HEK293 (cell line): ENCODE measurements at regions not wholly inside any gene's neighbourhood (a gene's known extent, or its start where the extent isn't known, plus 50 kb on each side); places are given as distances from the start of the nearest gene placed in this dataset.

Experiments
- CTCF ChIA-PET: fragments of 350-600 bp; formaldehyde crosslinking; extraction: SDS; loops from one replicate; lab custom pipeline; 2021; ENCODE audit warnings: antibody characterized with exemption; lab: Yijun Ruan, JAX
- POLR2A ChIA-PET: fragments of 300-600 bp; formaldehyde crosslinking; extraction: SDS; loops from one replicate; lab custom pipeline; 2020; ENCODE audit warnings: antibody characterized with exemption, inconsistent platforms; lab: Yijun Ruan, JAX
- H3K27ac ChIP-seq: fragments of 200-500 bp; sonication (Bioruptor generic); 2 replicates; pipeline ENCODE4 v1.5.1; 2014; ENCODE audit warnings: low read depth, low read length, control low read depth, inconsistent platforms; ENCODE audit errors: extremely low read depth
- H3K36me3 ChIP-seq, 2 experiments: fragments of 200-500 bp in 1 of 2; sonication (Bioruptor generic) in 1 of 2; 1 replicate in 1 of 2; 2 replicates in 1 of 2; pipeline ENCODE4 v1.5.1; 2014 to 2017; ENCODE audit warnings: inconsistent platforms in 2 of 2, low read length in 2 of 2; ENCODE audit not compliant: control insufficient read depth in 2 of 2, insufficient read depth in 1 of 2
- H3K4me1 ChIP-seq: fragments of 200-500 bp; sonication (Bioruptor generic); 2 replicates; pipeline ENCODE4 v1.5.1; 2014; ENCODE audit warnings: mild to moderate bottlenecking, low read length, inconsistent platforms; ENCODE audit not compliant: control insufficient read depth, insufficient read depth
- H3K4me3 ChIP-seq: 2 replicates; pipeline ENCODE4 v1.5.1; 2011; ENCODE audit warnings: low read depth, mild to moderate bottlenecking, control low read depth, low read length, moderate library complexity
- H3K9me3 ChIP-seq: fragments of 200-500 bp; sonication (Bioruptor generic); 2 replicates; pipeline ENCODE4 v1.5.1; 2014; ENCODE audit warnings: low read depth, low read length, inconsistent platforms; ENCODE audit not compliant: control insufficient read depth, insufficient read depth
- BCL11A ChIP-seq: fragments of 450-650 bp; formaldehyde crosslinking; IDR thresholded peaks from 2 replicates; pipeline ENCODE4 v1.5.1; 2016; ENCODE audit warnings: low read depth, missing biosample characterization, missing genetic modification characterization
- SCRT2 ChIP-seq: fragments of 450-650 bp; formaldehyde crosslinking; IDR thresholded peaks from 2 replicates; pipeline ENCODE4 v1.5.1; 2016; ENCODE audit warnings: missing biosample characterization, missing genetic modification characterization
- YY2 ChIP-seq: fragments of 450-650 bp; formaldehyde crosslinking; IDR thresholded peaks from 2 replicates; pipeline ENCODE4 v1.5.1; 2016; ENCODE audit warnings: missing biosample characterization, missing genetic modification characterization
- ZBTB48 ChIP-seq: fragments of 450-650 bp; formaldehyde crosslinking; IDR thresholded peaks from 2 replicates; pipeline ENCODE4 v1.5.1; 2016; ENCODE audit warnings: missing biosample characterization, missing genetic modification characterization
- ZFP69B ChIP-seq: fragments of 450-650 bp; formaldehyde crosslinking; IDR thresholded peaks from 2 replicates; pipeline ENCODE4 v1.5.1; 2016; ENCODE audit warnings: missing biosample characterization, missing genetic modification characterization
- ZIC2 ChIP-seq: fragments of 450-650 bp; formaldehyde crosslinking; IDR thresholded peaks from 2 replicates; pipeline ENCODE4 v1.5.1; 2016; ENCODE audit warnings: missing biosample characterization, missing genetic modification characterization
- ZNF202 ChIP-seq: fragments of 450-650 bp; formaldehyde crosslinking; IDR thresholded peaks from 2 replicates; pipeline ENCODE4 v1.5.1; 2016; ENCODE audit warnings: missing biosample characterization, missing genetic modification characterization, borderline replicate concordance
- ZNF335 ChIP-seq: fragments of 450-650 bp; formaldehyde crosslinking; conservative IDR thresholded peaks from 2 replicates; pipeline ENCODE4 v1.5.1; 2016; ENCODE audit warnings: missing biosample characterization, missing genetic modification characterization
- ZSCAN30 ChIP-seq: fragments of 450-650 bp; IDR thresholded peaks from 2 replicates; pipeline ENCODE4 v1.5.1; 2018; ENCODE audit warnings: missing biosample characterization, mild to moderate bottlenecking, missing genetic modification characterization, moderate library complexity
- ZXDB ChIP-seq: fragments of 450-650 bp; formaldehyde crosslinking; IDR thresholded peaks from 2 replicates; pipeline ENCODE4 v1.5.1; 2016; ENCODE audit warnings: missing biosample characterization, missing genetic modification characterization
- TF ChIP-seq, protein P1 (sequence below): sonication (generic); formaldehyde crosslinking; IDR thresholded peaks from 2 replicates; pipeline ENCODE4 v1.8.1; 2022; ENCODE audit warnings: mild to moderate bottlenecking, moderate library complexity, missing genetic modification reagents
- TF ChIP-seq, protein P2 (sequence below): fragments of 450-650 bp; formaldehyde crosslinking; IDR thresholded peaks from 2 replicates; pipeline ENCODE4 v1.5.1; 2016; ENCODE audit warnings: missing biosample characterization, missing genetic modification characterization
- TF ChIP-seq, protein P3 (sequence below): fragments of 450-650 bp; formaldehyde crosslinking; IDR thresholded peaks from 2 replicates; pipeline ENCODE4 v1.5.1; 2016; ENCODE audit warnings: missing biosample characterization, missing genetic modification characterization, borderline replicate concordance
- TF ChIP-seq, protein P4 (sequence below): fragments of 450-650 bp; formaldehyde crosslinking; IDR thresholded peaks from 2 replicates; pipeline ENCODE4 v1.5.1; 2016; ENCODE audit warnings: missing biosample characterization, missing genetic modification characterization
- TF ChIP-seq, protein P5 (sequence below): fragments of 450-650 bp; formaldehyde crosslinking; IDR thresholded peaks from 2 replicates; pipeline ENCODE4 v1.5.1; 2016; ENCODE audit warnings: missing biosample characterization, missing genetic modification characterization

DNA sequence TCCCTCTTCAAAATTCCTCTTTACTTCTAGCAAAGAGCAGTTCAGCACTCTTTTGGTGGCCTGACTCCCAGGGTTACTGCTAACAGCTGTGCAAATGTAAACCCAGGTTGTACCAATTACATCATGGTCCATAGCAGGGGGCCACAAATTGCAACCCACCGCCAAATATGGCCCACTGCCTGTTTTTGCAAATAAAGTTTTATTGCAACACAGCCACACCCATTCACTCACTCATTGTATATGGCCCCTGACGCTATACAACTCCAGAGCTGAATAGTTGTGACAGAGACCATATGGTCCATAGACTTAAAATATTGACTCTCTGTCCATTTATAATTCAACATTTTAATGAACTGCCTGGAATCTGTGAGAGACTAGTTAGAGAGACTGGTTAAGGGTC is 233.4 kb downstream of the NFATC2 start:
- no peaks in the 10 kb centered on the region for H3K9me3 ChIP-seq
- no peaks in the 10 kb centered on the region for H3K36me3 ChIP-seq
- ChIA-PET POLR2A (interaction anchor here (0.6 kb wide), 1 partner anchor 23 kb away, joined by 8 read pairs; no protein-coding TSS in a partner anchor), CTCF (interaction anchor here (0.6 to 8.4 kb wide), 12 partner anchors 8 to 515 kb away, joined by 3 to 243 read pairs (median 6); partner anchors contain the start of gene BCAS4)
- no peak overlapping the region for H3K27ac ChIP-seq
- no peak overlapping the region for H3K4me3 ChIP-seq
- TF ChIP-seq, protein P1, sequence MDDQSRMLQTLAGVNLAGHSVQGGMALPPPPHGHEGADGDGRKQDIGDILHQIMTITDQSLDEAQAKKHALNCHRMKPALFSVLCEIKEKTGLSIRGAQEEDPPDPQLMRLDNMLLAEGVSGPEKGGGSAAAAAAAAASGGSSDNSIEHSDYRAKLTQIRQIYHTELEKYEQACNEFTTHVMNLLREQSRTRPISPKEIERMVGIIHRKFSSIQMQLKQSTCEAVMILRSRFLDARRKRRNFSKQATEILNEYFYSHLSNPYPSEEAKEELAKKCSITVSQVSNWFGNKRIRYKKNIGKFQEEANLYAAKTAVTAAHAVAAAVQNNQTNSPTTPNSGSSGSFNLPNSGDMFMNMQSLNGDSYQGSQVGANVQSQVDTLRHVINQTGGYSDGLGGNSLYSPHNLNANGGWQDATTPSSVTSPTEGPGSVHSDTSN, result no peak
- peak; percentile 35; the same call in 1 of the 2 replicates for TF ChIP-seq ZIC2 (tag by site-specific recombination)
- no peaks in the 10 kb centered on the region for H3K4me1 ChIP-seq

DNA sequence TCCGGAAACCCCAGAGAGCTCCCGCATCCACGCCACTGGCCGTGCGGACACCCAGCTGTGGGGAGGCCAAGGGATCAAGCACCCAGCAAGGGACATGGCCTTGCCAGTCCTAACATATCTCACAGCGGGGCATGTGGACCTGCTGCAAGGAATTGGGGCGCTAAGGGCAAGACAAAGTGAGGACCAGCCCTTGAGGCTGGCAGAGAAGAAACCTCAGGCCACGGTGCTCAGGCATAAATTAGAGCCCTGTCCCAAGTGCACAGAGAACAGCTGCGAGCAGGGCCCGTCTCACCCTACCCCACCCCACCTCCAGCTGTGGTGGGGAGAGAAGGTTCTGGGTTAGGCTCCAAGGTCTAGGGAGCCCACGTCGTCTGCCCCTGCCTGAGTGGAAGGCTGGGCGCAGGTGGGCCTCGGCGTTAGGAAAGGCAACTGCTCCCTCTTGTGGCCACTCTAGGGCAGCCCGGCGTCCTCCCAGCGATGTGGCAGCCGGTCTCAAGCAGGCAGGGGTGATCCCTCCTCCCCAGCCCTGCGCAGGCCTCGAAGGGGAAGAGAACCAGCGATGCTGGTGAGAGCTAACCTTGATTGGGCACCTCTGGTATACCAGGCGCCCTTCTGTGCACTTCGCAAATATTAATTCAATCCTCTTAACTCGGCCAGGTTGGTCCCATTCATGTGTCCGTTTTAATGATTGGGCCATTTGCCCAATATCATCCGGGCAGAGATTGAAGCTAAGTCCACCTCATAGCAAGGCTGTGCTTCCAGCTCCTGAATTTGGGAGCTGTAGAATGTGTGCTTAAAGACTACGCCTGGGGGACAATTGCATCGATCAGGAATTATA is 235.8 kb downstream of the NFATC2 start:
- no peak overlapping the region for H3K27ac ChIP-seq
- POLR2A ChIA-PET, result interaction anchor here (1.1 kb wide), 1 partner anchor 292 kb away, joined by 8 read pairs; no protein-coding TSS in a partner anchor
- peak; percentile 79 for TF ChIP-seq ZBTB48 (tag by site-specific recombination)
- TF ChIP-seq SCRT2 (tag by site-specific recombination), result peak; percentile 38; the same call in 1 of the 2 replicates
- TF ChIP-seq ZNF335, result peak; percentile 33; the same call in 1 of the 2 replicates
- TF ChIP-seq, protein P2, sequence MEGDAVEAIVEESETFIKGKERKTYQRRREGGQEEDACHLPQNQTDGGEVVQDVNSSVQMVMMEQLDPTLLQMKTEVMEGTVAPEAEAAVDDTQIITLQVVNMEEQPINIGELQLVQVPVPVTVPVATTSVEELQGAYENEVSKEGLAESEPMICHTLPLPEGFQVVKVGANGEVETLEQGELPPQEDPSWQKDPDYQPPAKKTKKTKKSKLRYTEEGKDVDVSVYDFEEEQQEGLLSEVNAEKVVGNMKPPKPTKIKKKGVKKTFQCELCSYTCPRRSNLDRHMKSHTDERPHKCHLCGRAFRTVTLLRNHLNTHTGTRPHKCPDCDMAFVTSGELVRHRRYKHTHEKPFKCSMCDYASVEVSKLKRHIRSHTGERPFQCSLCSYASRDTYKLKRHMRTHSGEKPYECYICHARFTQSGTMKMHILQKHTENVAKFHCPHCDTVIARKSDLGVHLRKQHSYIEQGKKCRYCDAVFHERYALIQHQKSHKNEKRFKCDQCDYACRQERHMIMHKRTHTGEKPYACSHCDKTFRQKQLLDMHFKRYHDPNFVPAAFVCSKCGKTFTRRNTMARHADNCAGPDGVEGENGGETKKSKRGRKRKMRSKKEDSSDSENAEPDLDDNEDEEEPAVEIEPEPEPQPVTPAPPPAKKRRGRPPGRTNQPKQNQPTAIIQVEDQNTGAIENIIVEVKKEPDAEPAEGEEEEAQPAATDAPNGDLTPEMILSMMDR (tag by site-specific recombination), result peak; percentile 92
- no peak for TF ChIP-seq BCL11A (tag by site-specific recombination)
- 0 out of 2 replicates have a peak, but pooled peaks have one; percentile 35 for TF ChIP-seq YY2 (tag by site-specific recombination)
- TF ChIP-seq, protein P3, sequence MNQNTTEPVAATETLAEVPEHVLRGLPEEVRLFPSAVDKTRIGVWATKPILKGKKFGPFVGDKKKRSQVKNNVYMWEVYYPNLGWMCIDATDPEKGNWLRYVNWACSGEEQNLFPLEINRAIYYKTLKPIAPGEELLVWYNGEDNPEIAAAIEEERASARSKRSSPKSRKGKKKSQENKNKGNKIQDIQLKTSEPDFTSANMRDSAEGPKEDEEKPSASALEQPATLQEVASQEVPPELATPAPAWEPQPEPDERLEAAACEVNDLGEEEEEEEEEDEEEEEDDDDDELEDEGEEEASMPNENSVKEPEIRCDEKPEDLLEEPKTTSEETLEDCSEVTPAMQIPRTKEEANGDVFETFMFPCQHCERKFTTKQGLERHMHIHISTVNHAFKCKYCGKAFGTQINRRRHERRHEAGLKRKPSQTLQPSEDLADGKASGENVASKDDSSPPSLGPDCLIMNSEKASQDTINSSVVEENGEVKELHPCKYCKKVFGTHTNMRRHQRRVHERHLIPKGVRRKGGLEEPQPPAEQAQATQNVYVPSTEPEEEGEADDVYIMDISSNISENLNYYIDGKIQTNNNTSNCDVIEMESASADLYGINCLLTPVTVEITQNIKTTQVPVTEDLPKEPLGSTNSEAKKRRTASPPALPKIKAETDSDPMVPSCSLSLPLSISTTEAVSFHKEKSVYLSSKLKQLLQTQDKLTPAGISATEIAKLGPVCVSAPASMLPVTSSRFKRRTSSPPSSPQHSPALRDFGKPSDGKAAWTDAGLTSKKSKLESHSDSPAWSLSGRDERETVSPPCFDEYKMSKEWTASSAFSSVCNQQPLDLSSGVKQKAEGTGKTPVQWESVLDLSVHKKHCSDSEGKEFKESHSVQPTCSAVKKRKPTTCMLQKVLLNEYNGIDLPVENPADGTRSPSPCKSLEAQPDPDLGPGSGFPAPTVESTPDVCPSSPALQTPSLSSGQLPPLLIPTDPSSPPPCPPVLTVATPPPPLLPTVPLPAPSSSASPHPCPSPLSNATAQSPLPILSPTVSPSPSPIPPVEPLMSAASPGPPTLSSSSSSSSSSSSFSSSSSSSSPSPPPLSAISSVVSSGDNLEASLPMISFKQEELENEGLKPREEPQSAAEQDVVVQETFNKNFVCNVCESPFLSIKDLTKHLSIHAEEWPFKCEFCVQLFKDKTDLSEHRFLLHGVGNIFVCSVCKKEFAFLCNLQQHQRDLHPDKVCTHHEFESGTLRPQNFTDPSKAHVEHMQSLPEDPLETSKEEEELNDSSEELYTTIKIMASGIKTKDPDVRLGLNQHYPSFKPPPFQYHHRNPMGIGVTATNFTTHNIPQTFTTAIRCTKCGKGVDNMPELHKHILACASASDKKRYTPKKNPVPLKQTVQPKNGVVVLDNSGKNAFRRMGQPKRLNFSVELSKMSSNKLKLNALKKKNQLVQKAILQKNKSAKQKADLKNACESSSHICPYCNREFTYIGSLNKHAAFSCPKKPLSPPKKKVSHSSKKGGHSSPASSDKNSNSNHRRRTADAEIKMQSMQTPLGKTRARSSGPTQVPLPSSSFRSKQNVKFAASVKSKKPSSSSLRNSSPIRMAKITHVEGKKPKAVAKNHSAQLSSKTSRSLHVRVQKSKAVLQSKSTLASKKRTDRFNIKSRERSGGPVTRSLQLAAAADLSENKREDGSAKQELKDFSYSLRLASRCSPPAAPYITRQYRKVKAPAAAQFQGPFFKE, result no peak
- TF ChIP-seq, protein P4, sequence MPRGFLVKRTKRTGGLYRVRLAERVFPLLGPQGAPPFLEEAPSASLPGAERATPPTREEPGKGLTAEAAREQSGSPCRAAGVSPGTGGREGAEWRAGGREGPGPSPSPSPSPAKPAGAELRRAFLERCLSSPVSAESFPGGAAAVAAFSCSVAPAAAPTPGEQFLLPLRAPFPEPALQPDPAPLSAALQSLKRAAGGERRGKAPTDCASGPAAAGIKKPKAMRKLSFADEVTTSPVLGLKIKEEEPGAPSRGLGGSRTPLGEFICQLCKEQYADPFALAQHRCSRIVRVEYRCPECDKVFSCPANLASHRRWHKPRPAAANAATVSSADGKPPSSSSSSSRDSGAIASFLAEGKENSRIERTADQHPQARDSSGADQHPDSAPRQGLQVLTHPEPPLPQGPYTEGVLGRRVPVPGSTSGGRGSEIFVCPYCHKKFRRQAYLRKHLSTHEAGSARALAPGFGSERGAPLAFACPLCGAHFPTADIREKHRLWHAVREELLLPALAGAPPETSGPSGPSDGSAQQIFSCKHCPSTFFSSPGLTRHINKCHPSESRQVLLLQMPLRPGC (tag by site-specific recombination), result 0 out of 2 replicates have a peak, but pooled peaks have one; percentile 22
- TF ChIP-seq ZSCAN30, result peak; percentile 68; the same call in 1 of the 2 replicates
- 0 out of 2 replicates have a peak, but pooled peaks have one; percentile 41 for TF ChIP-seq ZFP69B
- peak; percentile 13; the same call in 1 of the 2 replicates for TF ChIP-seq ZIC2 (tag by site-specific recombination)
- TF ChIP-seq ZNF202 (tag by site-specific recombination), result no peak
- TF ChIP-seq, protein P1, result peak; percentile 22; the same call in 1 of the 2 replicates
- TF ChIP-seq, protein P5, sequence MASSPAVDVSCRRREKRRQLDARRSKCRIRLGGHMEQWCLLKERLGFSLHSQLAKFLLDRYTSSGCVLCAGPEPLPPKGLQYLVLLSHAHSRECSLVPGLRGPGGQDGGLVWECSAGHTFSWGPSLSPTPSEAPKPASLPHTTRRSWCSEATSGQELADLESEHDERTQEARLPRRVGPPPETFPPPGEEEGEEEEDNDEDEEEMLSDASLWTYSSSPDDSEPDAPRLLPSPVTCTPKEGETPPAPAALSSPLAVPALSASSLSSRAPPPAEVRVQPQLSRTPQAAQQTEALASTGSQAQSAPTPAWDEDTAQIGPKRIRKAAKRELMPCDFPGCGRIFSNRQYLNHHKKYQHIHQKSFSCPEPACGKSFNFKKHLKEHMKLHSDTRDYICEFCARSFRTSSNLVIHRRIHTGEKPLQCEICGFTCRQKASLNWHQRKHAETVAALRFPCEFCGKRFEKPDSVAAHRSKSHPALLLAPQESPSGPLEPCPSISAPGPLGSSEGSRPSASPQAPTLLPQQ (tag by site-specific recombination), result peak; percentile 52; the same call in 1 of the 2 replicates
- TF ChIP-seq ZXDB (tag by site-specific recombination), result 0 out of 2 replicates have a peak, but pooled peaks have one; percentile 20

More for the DNA sequence above, 235.8 kb downstream of the NFATC2 start:
- H3K36me3 ChIP-seq, result no peaks in the 10 kb centered on the region
- H3K4me1 ChIP-seq, result no peaks in the 10 kb centered on the region
- H3K9me3 ChIP-seq, result no peaks in the 10 kb centered on the region
- H3K4me3 ChIP-seq, result no peak overlapping the region
- CTCF ChIA-PET, result interaction anchor here (0.6 to 8.4 kb wide), 37 partner anchors 11 to 684 kb away, joined by 3 to 243 read pairs (median 4); partner anchors contain the start of gene BCAS4
